Heart left ventricle (tissue), 16 donors: ENCODE measurements at regions not wholly inside any gene's neighbourhood (a gene's known extent, or its start where the extent isn't known, plus 50 kb on each side); places are given as distances from the start of the nearest gene placed in this dataset.

Source experiments
- ATAC-seq, 4 donors: fragments of 200-7000 bp; cut with Tn5 transposase; one replicate each; pipeline ENCODE4 v1.9.1; 2020 to 2022; ENCODE audit warnings: moderate library complexity in 4 of 4, mild to moderate bottlenecking in 3 of 4, moderate number of reproducible peaks in 1 of 4
- DNase-seq, 5 donors: peaks; one replicate each; pipeline ENCODE4 v3.0.0-alpha.2; 2020
- H3K27ac ChIP-seq, 12 donors: fragments of 200-600 bp; sonication (generic) in 4 of 12; one replicate each; pipeline versions ENCODE4 v1.5.0 to v1.8.0; 2016 to 2022; ENCODE audit warnings: mild to moderate bottlenecking in 2 of 12
- H3K27me3 ChIP-seq, 9 donors: fragments of 200-600 bp; sonication (generic) in 2 of 9; one replicate each; pipeline versions ENCODE4 v1.5.1 to v1.8.0; 2016 to 2022; ENCODE audit warnings: mild to moderate bottlenecking in 3 of 9
- H3K36me3 ChIP-seq, 9 donors: fragments of 200-600 bp; sonication (generic) in 2 of 9; one replicate each; pipeline versions ENCODE4 v1.5.0 to v1.8.0; 2018 to 2022; ENCODE audit warnings: mild to moderate bottlenecking in 2 of 9
- H3K4me1 ChIP-seq, 12 donors: fragments of 200-600 bp; sonication (generic) in 4 of 12; one replicate each; pipeline versions ENCODE4 v1.5.0 to v1.8.0; 2016 to 2022; ENCODE audit warnings: mild to moderate bottlenecking in 3 of 12
- H3K4me3 ChIP-seq, 12 donors: fragments of 200-600 bp; sonication (generic) in 4 of 12; one replicate each; pipeline versions ENCODE4 v1.5.0 to v1.8.0; 2017 to 2022; ENCODE audit warnings: mild to moderate bottlenecking in 9 of 12, moderate library complexity in 4 of 12
- H3K9me3 ChIP-seq, 12 donors: fragments of 200-600 bp; sonication (generic) in 4 of 12; one replicate each; pipeline versions ENCODE4 v1.5.0 to v1.8.0; 2016 to 2022; ENCODE audit warnings: mild to moderate bottlenecking in 1 of 12
- POLR2A ChIP-seq, 2 donors: fragments of 450-650 bp; IDR thresholded peaks; one replicate each; pipeline ENCODE4 v1.6.1; 2017; ENCODE audit warnings: antibody characterized with exemption in 2 of 2, mild to moderate bottlenecking in 2 of 2, moderate library complexity in 2 of 2
- WGBS, 4 donors: extraction: QIAGEN DNeasy Blood & Tissue Kit in 2 of 4; methylation state at CpG; one replicate each; pipeline versions ENCODE4 v1.1.5 to v1.1.7; 2013 to 2018; 5-methylcytosine and 5-hydroxymethylcytosine counted together
- intact Hi-C, 10 donors: fragments of 100-400 bp; cut with DNase I; formaldehyde crosslinking; loops; one replicate each; pipeline versions ENCODE4 v1.11.1 to v1.14.2; 2022
- TF ChIP-seq, protein P1 (sequence below), 12 donors: fragments of 200-600 bp; sonication (generic) in 4 of 12; IDR thresholded peaks; one replicate each; pipeline versions ENCODE4 v1.5.0 to v1.8.0; 2018 to 2022; ENCODE audit warnings: antibody characterized with exemption in 12 of 12, mild to moderate bottlenecking in 5 of 12
- donor health status: ischemic (EF 13 %, LVEDD 7.1; RV severe dilation, severe dysfunction).
- donor health status: healthy with polysubstance abuse.
- donor health status: DM: no; HTN: yes; CAD: no.
- donor health status: DM: no; HTN: no; CAD: no.
- donor health status: ischemic (EF 25% LVEDD 6.9; RV normal size, moderate dysfunction).
- donor health status: ischemic (EF 25% LVEDD 5.7; RV mildly dilated, moderate dysfunction).
- donor health status: healthy.
- donor health status: DM: yes; HTN: yes; CAD: no.
- donor health status: ischemic (EF 35%, LVEDD 5.7; RV mildly dilated, moderate dysfunction).
- donor health status: nonischemic (EF 11% LVEDD 7.7; RV severe dilation, severe dysfunction).
- donor health status: DM: yes; HTN: yes; CAD: no.
- donor health status: PGD.
- donor health status: ischemic (EF 29% LVEDD 5.4; RV normal size, mild dysfunction).
- donor health status: nonischemic (EF 23%, LVEDD 6.1; RV moderate dilation, normal function).

- Histone ChIP-seq H3K4me3 (no peak overlapping the region), H3K36me3 (no peaks in the 10 kb centered on the region), H3K27ac (no peak overlapping the region), H3K9me3 (no peaks in the 10 kb centered on the region), H3K4me1 (peaks cover 0 to 28% (median 6%) of the 10 kb centered on the region in 12 donors), H3K27me3 (no peaks in the 10 kb centered on the region)
- ATAC-seq (peak in 1 of 4 donors; percentile 14), DNase-seq (no peak)
- TF ChIP-seq POLR2A (IDR thresholded peaks at IDR 0.05): no peak
- TF ChIP-seq, protein P1, sequence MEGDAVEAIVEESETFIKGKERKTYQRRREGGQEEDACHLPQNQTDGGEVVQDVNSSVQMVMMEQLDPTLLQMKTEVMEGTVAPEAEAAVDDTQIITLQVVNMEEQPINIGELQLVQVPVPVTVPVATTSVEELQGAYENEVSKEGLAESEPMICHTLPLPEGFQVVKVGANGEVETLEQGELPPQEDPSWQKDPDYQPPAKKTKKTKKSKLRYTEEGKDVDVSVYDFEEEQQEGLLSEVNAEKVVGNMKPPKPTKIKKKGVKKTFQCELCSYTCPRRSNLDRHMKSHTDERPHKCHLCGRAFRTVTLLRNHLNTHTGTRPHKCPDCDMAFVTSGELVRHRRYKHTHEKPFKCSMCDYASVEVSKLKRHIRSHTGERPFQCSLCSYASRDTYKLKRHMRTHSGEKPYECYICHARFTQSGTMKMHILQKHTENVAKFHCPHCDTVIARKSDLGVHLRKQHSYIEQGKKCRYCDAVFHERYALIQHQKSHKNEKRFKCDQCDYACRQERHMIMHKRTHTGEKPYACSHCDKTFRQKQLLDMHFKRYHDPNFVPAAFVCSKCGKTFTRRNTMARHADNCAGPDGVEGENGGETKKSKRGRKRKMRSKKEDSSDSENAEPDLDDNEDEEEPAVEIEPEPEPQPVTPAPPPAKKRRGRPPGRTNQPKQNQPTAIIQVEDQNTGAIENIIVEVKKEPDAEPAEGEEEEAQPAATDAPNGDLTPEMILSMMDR (IDR thresholded peaks at IDR 0.05): peak in 8 of 12 donors; percentile 11 to 44 (median 22)
- intact Hi-C loops: loop anchor here in 3 of 10 donors (10.0 kb wide), 2 partner anchors 262 to 292 kb away; partner anchors contain the start of gene JUN (in 2 of the 3)
- 81 to 97% (median 93%) methylated on average over 1 of the region's 1 CpG for WGBS, 4 donors
These were observed 220.3 kb upstream of the FGGY start for GRCh38 chr1:59076612-59077011.

- TF ChIP-seq, protein P1 (IDR thresholded peaks at IDR 0.05): no peak
- no peak for TF ChIP-seq POLR2A (IDR thresholded peaks at IDR 0.05)
- no peak for ATAC-seq
- Histone ChIP-seq H3K4me3 (no peak overlapping the region), H3K36me3 (no peaks in the 10 kb centered on the region), H3K9me3 (no peaks in the 10 kb centered on the region), H3K27ac (no peak overlapping the region), H3K27me3 (no peaks in the 10 kb centered on the region), H3K4me1 (peaks cover 0 to 18% (median under 1%) of the 10 kb centered on the region in 12 donors)
- intact Hi-C loops: loop anchor here in 3 of 10 donors (10.0 kb wide), 2 partner anchors 263 to 293 kb away; partner anchors contain the start of gene JUN (in 2 of the 3)
- WGBS, 4 donors: 84 to 89% (median 85%) methylated on average over 6 of the region's 6 CpGs
- DNase-seq: no peak
These were observed 219.3 kb upstream of the FGGY start for GRCh38 chr1:59077466-59078069.

GRCh38 chr1:59078070-59078800, 218.7 kb upstream of the FGGY start:
- Histone ChIP-seq H3K36me3 (no peaks in the 10 kb centered on the region), H3K4me1 (peaks cover 0 to 16% (median under 1%) of the 10 kb centered on the region in 12 donors), H3K27ac (no peak overlapping the region), H3K27me3 (no peaks in the 10 kb centered on the region), H3K9me3 (no peaks in the 10 kb centered on the region), H3K4me3 (no peak overlapping the region)
- TF ChIP-seq POLR2A (IDR thresholded peaks at IDR 0.05): no peak
- TF ChIP-seq, protein P1 (IDR thresholded peaks at IDR 0.05): no peak
- 46 to 77% (median 61%) methylated on average over 4 of the region's 4 CpGs for WGBS, 4 donors
- no peak for ATAC-seq
- no peak for DNase-seq
- intact Hi-C loops: loop anchor here in 3 of 10 donors (10.0 kb wide), 2 partner anchors 263 to 293 kb away; partner anchors contain the start of gene JUN (in 2 of the 3)

DNA sequence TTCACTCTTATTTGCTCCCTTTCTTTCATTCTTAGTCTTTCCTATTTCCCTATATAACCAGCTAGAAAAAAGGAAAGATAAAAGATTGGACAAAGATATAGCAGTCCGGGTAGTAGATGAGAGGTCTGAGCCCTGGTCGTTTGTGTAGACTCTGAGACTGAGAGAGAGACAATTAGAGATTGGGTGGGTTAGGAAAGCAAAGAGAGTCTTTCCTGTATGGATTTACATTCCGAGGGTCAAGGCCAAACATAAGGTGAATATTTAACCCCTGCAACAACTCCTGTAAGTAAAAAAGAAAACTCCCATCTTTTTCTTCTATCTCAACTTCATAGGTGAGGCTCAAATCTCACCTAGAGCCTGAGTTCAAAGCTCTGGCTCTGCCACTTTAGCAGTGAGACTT, 218.0 kb upstream of the FGGY start:
- no peaks in the 10 kb centered on the region for H3K9me3 ChIP-seq
- H3K4me1 ChIP-seq: peaks cover 0 to 20% (median 6%) of the 10 kb centered on the region in 12 donors
- H3K36me3 ChIP-seq: no peaks in the 10 kb centered on the region
- TF ChIP-seq POLR2A (IDR thresholded peaks at IDR 0.05): no peak
- TF ChIP-seq, protein P1 (IDR thresholded peaks at IDR 0.05): no peak
- H3K27ac ChIP-seq: no peak overlapping the region
- no peaks in the 10 kb centered on the region for H3K27me3 ChIP-seq
- DNase-seq: no peak
- intact Hi-C loops: loop anchor here in 3 of 10 donors (10.0 kb wide), 2 partner anchors 264 to 294 kb away; partner anchors contain the start of gene JUN (in 2 of the 3)
- 77 to 85% (median 80%) methylated on average over 3 of the region's 3 CpGs for WGBS, 4 donors
- no peak overlapping the region for H3K4me3 ChIP-seq
- no peak for ATAC-seq
